ENCODE measurements at regions not wholly inside any gene's neighbourhood (a gene's known extent, or its start where the extent isn't known, plus 50 kb on each side); places are given as distances from the start of the nearest gene placed in this dataset.

DNA sequence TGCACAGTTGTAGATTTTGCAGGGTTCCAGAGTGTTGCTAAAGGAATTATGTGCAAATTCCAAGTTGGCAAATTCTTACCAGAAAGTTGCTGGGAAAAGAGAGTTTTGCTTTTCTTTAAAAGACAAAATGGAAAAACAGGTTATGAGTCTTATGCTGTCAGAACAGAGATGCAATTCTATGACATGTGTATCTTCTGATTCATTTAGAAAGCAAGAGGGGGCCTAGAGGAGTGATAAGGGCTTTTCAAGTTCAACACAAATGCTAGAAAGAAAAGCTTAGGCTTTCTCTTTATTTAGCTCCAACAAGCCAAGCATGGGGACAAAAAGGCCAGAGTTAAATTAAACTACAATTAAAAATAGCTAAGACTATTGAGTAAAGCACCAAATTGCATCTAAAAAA lies 72.4 kb upstream of the GATB start:
- Mint-ChIP-seq H3K9me3 (peaks cover 6 to 12% of the 10 kb centered on the region in 2 experiments; a peak in 4 of 5 replicates), H3K27me3 (ENCODE audit: low read depth) (no peaks in the 10 kb centered on the region), H3K27ac (no peak overlapping the region), H3K36me3 (ENCODE audit: insufficient read depth in 1 of 3, low read depth in 3 of 3) (peaks cover 0 to 18% (median 9%) of the 10 kb centered on the region in 3 experiments; a peak in 6 of 7 replicates), H3K4me3 (no peak overlapping the region), H3K4me1 (peaks cover 29 to 31% of the 10 kb centered on the region in 2 experiments)
- Histone ChIP-seq H3K4me2 (ENCODE audit: insufficient read depth, insufficient read length, low read length) (no peak overlapping the region), H3K18ac (ENCODE audit: insufficient read length, low read depth, low read length) (no peak overlapping the region), H4K5ac (ENCODE audit: insufficient read length, low read depth, low read length) (no peak overlapping the region), H2AK5ac (ENCODE audit: insufficient read length, low read length) (no peak overlapping the region), H2BK15ac (ENCODE audit: low read depth, low read length) (no peak overlapping the region), H3K9ac (ENCODE audit: extremely low read depth, insufficient read length, low read length) (no peak overlapping the region), H3K79me2 (ENCODE audit: insufficient read depth, low read length) (no peaks in the 10 kb centered on the region), H3K27me3 (ENCODE audit: insufficient read depth, low read length) (no peaks in the 10 kb centered on the region), H3K27ac (ENCODE audit: insufficient read length, low read depth, low read length) (no peak overlapping the region), H3K14ac (ENCODE audit: insufficient read depth, low read length) (no peak overlapping the region), H3K4me1 (ENCODE audit: insufficient read depth, low read length) (no peaks in the 10 kb centered on the region), H3K23ac (ENCODE audit: insufficient read length, low read depth, low read length) (no peak overlapping the region), H3T11ph (ENCODE audit: low read length) (no peak overlapping the region), H2BK5ac (ENCODE audit: insufficient read length, low read length) (no peak overlapping the region), H2AFZ (ENCODE audit: low read length) (no peak overlapping the region), H4K20me1 (ENCODE audit: control insufficient read depth, insufficient read depth, insufficient read length) (no peaks in the 10 kb centered on the region), H3K79me1 (ENCODE audit: insufficient read depth, low read depth, low read length, poor library complexity, severe bottlenecking) (no peaks in the 10 kb centered on the region), H4K8ac (replicated peaks; ENCODE audit: insufficient read length, low read depth, low read length) (no peak overlapping the region), H3K56ac (ENCODE audit: insufficient read length, low read depth, low read length) (no peak overlapping the region), H3K9me3 (ENCODE audit: control insufficient read depth, low read depth, low read length) (no peaks in the 10 kb centered on the region), H2BK20ac (ENCODE audit: low read depth, low read length, poor library complexity, severe bottlenecking) (no peak overlapping the region), H2BK12ac (ENCODE audit: insufficient read length, low read depth, low read length) (no peak overlapping the region), H3K4ac (ENCODE audit: low read depth, low read length) (no peak overlapping the region), H2BK120ac (ENCODE audit: low read depth, low read length, poor library complexity, severe bottlenecking) (no peak overlapping the region), H3K23me2 (ENCODE audit: insufficient read length, low read depth, low read length, poor library complexity, severe bottlenecking) (no peaks in the 10 kb centered on the region), H4K91ac (ENCODE audit: insufficient read length, low read depth, low read length) (no peak overlapping the region)
- TF ChIP-seq, protein P1, sequence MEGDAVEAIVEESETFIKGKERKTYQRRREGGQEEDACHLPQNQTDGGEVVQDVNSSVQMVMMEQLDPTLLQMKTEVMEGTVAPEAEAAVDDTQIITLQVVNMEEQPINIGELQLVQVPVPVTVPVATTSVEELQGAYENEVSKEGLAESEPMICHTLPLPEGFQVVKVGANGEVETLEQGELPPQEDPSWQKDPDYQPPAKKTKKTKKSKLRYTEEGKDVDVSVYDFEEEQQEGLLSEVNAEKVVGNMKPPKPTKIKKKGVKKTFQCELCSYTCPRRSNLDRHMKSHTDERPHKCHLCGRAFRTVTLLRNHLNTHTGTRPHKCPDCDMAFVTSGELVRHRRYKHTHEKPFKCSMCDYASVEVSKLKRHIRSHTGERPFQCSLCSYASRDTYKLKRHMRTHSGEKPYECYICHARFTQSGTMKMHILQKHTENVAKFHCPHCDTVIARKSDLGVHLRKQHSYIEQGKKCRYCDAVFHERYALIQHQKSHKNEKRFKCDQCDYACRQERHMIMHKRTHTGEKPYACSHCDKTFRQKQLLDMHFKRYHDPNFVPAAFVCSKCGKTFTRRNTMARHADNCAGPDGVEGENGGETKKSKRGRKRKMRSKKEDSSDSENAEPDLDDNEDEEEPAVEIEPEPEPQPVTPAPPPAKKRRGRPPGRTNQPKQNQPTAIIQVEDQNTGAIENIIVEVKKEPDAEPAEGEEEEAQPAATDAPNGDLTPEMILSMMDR (conservative IDR thresholded peaks at IDR 0.05): no peak
- DNase-seq: no peak
